HG03521 (cell line): ENCODE measurements at regions not wholly inside any gene's neighbourhood (a gene's known extent, or its start where the extent isn't known, plus 50 kb on each side); places are given as distances from the start of the nearest gene placed in this dataset.
"Not testable (repeated sequence)": the region's sequence is repeated elsewhere in the genome, so short reads cannot be mapped to it uniquely, and the experiment has no call there.

Experiments used
- ATAC-seq: cut with Tn5 transposase; IDR thresholded peaks from one replicate; pipeline ENCODE4 v1.9.1; 2021; ENCODE audit warnings: mild to moderate bottlenecking, moderate library complexity; ENCODE audit not compliant: unreplicated experiment

GRCh38 chr11:129764204-129764603 lies 51.4 kb upstream of the TMEM45B start:
- ATAC-seq = not testable (repeated sequence)
